GM18873 (cell line): ENCODE measurements at regions not wholly inside any gene's neighbourhood (a gene's known extent, or its start where the extent isn't known, plus 50 kb on each side); places are given as distances from the start of the nearest gene placed in this dataset.
A peak's percentile ranks its signal among the peaks of the same experiment; 100 is the strongest.
"Not testable (repeated sequence)": the region's sequence is repeated elsewhere in the genome, so short reads cannot be mapped to it uniquely, and the experiment has no call there.

Source experiments
- ATAC-seq: cut with Tn5 transposase; IDR thresholded peaks from one replicate; pipeline ENCODE4 v1.9.1; 2021; ENCODE audit warnings: mild to moderate bottlenecking, moderate library complexity, moderate number of reproducible peaks; ENCODE audit not compliant: unreplicated experiment, low FRiP score

DNA sequence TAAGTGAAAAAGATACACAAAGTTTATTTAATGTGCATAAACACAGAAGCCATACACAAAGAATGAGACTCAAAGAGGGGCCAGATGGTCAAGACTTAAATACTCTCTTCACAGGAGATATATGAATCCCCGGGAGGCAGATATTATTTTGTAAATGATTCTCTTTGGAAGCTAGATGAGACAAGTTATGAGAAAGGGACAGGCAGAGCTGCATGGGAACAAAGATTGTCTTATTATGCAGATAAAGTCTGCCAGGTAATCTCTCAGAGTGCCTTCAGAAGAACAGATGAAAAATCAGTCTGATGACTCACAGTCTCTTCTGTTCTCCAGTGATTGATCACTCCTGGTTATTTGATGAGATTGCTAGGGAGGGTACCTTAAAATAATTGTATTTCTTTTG lies 89.0 kb downstream of the NAF1 start:
- no peak for ATAC-seq

DNA sequence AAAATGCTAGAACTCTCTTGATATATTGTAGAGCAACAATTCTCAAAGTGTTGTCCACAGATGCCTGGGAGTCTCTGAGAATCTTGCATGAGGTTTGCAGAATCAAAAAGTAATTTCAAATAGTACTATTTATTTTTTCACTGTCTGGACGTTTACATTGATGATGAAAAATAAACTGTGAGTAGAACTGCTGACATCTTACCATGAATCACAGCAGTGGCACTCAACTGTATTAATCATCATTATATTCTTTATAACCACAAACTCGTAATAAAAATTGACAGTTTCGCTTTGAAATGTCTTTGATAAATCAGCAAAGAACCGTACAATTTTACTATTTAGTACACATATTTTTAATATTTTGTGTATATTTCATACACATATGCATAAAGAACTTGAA lies 94.5 kb downstream of the NAF1 start:
- ATAC-seq: no peak

DNA sequence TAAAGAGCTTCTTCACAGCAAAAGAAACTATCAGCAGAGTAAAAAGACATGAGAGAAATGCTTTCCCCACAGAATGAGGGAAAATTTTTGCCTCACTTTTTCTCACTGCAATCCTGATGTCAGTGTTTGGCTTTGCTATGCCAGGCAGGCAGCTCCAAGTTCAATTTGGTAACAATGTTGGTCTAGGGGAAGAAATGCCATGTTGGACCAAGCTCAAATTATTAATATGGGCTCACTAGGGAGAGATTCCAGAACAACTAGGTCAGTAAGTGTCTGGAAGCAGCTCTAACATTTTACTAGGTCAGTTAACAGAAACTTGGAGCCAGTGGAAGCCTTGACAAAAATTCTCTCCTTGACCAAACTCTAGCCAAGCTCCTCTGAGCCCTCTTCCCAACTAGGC lies 95.4 kb downstream of the NAF1 start:
- ATAC-seq: no peak

DNA sequence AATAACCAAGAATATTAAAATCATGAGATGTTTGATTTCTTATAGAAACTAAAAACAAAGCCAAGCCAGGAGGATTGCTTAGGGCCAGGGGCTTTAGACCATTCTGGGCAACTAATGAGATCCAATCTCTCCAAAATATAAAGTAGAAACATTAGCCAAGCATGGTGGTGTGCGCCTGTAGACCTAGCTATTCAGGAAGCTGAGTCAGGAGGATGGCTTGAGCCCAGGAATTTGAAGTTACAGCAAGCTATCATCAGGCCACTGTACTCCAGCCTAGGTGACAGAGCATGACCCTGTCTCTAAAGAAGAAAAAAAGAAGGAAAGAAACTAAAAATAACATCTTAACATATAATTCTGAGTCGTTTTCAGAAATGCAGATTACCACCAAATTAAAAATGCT lies 96.7 kb downstream of the NAF1 start:
- no peak for ATAC-seq

DNA sequence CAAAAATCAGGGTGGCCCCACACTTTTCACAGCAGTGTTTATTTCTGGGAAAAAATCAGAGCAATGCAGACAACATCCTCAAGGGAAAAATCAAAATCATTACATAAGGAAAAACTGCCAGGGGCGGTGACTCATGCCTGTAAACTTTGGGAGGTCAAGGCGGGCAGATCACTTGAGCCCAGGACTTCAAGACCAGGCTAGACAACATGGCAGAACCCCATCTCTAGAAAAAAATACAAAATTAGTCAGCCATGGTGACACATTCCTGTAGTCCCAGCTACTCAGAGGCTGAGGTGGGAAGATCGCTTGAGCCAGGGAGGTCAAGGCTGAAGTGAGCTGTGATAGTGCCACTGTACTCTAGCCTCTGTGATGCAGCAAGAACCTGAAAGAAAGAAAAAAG lies 102.8 kb downstream of the NAF1 start:
- no peak for ATAC-seq

DNA sequence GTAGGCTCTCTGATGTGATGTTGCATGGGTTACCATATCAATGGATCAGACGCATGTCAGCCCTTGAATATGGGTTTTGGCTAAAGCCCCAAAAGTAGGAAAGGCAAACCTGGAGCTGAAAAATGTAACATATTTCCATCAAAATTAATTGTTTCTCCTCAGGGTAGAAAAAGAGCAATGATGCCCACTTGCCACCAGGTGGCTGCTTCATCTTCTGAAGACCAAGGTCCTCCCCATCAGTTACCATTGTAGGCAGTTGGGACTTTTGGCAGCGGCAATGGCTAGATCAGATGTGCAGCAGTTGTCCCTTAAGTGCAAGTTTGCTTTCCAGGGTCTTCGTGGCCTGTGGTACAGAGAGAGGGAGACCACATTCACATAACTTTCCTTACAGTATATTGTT lies 118.2 kb downstream of the NAF1 start:
- no peak for ATAC-seq

DNA sequence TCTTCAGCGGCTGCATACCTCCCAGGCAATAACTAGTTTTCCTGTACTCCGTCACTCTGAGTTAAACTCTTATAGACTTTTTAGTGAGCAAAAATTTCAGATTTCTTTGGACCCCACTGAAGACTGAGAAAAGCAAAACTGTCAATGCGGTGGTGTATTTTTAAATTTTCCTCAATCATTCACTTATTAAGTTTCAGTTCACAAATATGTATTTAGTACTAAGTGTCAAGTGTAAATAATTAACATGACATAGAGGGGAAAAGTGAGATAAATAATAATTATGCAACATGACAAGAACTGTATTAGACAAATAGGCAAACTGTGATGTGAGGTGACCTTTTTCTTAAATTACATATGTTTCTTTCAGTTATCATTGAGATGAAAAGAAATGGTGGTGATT lies 124.4 kb downstream of the NAF1 start:
- peak; percentile 72 for ATAC-seq

DNA sequence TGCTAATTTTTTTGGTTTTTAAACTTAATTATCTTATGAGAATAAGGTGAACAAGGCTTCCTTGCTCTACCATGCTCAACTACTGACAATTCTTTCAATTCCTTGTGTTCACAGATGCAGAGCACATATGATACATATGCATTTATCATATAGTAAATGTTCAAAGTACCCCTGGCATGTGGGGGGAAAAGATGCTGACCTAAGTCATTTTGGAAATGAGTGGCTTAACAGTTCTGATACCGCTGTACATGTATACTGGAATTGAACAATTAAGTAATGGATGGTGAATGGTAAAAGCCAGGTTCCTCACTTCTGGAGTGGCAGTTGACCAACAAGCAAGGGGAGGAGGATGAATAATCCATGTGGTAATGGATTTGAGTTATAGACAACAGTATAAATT lies 149.6 kb downstream of the NAF1 start:
- ATAC-seq: no peak

DNA sequence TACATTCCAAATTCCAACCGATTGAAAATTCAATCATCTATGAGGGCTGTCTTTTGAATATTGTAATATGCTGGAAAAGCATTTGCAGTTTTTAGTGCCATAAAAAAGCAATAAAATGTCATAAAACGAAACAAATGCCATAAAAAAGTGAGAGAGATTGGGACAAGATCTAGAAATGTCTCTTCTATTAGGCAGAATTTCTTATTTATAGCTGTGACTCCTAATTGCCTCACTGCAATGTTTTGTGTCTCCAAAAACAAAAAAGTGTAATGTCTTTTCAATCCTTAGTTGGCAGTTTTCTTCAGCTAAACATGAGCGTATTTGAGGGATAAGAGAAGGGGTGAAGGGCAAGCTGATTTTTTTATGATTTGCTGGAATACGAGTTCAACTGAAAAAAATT lies 153.9 kb downstream of the NAF1 start:
- ATAC-seq: no peak

DNA sequence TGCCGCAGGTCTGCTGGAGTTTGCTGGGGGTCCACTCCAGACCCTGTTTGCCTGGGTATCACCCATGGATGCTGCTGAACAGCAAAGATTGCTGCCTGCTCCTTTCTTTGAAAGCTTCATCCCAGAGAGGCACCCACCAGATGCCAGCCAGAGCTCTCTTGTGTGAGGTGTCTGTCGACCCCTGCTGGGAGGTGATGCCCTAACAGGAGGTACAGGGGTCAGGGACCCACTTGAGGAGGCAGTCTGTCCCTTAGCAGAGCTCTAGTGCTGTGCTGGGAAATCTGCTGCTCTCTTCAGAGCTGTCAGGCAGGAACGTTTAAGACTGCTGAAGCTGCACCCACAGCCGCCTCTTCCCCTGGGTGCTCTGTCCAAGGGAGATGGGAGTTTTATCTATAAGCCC lies 162.7 kb downstream of the NAF1 start:
- ATAC-seq: no peak

DNA sequence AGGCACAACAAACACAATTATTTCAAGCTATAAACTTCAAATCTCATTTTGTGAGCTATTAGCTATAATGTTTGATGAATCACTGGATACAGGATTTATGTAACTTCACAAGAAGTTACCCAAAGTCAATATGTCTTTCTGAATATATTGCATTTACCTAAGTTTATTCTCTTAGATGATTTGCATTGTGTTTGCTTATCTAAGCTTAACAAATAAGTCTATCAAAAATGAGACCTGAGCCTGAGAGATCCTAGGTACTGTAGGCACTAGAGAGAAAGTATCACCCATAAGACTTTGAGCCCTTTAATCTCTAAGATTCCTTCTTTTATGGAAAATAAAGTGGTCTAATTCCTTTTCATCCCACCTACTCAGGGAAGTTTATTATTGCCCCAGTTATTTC lies 178.2 kb downstream of the NAF1 start:
- no peak for ATAC-seq

DNA sequence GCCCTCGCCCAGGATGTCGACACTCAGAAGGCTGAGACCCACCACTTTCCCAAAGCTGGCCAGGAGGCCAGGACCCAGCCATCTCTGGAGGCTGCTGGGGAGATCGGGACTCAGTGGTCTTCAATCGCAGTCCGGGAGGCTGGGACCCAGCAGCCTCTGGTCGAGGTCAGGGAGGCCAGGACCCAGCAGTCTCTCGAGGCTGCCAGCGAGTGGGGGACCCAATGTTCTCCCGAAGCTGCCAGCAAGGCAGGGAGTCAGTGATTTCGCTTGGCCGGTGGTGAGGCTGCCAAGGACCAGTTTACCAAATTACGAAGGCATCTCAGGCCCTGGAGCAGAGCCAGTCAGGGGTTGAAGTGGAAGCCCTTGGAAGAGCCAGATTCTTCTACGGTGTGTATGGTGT lies 181.6 kb downstream of the NAF1 start:
- no peak for ATAC-seq

DNA sequence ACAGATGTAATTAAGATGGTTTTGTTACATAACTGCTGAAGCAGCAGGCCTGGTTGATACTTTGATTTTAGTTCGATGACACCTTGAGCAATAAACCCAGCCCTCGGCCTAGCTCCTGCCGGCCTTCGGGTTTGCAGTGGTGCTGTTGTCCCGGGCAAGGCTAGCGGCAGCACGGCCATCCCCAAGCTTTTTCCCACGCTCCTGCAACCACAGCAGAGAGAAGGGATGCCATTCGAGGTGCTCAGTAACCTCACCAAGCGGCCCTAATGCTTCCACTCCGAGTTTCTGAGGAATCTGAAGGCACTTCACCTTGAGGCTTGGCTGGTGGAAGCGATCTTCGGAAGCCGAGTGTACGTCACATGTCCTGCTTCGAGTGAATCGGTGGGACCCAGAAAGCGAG lies 182.1 kb downstream of the NAF1 start:
- no peak for ATAC-seq

DNA sequence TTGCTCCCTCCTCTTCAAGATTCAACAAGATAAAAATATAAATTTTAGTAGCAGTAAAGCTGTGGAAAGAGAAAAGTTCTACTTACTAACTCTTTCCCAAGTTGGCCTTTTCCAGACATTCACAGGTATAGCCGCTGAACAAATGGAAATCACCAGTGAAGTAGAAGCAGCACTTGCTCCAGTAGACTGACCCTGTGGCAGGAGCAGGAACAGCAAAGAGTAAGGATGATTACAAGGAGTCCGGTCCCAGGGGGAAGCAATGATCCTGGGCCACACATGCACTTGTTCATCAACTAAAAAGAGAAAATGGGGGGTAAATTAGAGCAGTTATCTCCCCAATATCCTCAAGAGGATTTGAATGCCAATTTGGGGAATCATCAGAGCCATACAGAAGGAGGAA lies 184.9 kb downstream of the NAF1 start:
- ATAC-seq: no peak

DNA sequence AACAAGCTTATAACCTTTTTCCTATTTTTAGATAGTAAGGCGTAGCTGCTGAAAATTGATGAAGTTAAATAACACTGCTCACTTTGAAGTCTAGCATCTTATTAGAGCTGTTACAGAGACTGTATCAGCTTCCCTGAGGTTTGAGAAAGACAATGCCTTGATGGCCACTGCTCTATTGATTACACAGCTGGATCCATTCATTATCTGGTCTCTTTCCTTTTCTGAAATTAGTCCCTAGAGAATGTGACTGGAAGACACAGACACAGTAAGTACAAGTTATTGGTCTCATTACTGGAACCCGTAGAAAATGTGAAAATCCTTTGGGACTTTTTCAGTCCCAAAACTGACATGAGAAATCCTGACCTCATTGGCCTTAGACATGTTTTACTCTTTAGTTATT lies 188.3 kb downstream of the NAF1 start:
- ATAC-seq: no peak

DNA sequence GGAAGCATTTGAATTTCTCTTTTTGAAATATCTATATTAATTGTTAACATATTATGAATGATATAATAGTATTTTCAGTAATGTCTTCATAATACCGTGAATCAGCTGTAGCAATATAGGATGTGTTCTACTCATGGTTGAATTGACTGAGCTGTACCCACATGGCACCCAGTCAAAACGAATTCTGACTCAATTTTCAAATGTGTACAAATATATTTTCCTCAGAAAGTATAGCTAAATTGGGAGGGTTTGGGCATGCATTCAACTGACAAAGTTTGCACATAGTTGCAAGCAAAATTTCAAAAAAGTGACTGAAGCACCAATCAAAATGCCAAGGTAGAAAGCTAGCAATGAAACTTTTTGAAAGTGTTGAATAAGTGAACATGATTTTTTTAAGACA lies 188.9 kb downstream of the NAF1 start:
- ATAC-seq: no peak

DNA sequence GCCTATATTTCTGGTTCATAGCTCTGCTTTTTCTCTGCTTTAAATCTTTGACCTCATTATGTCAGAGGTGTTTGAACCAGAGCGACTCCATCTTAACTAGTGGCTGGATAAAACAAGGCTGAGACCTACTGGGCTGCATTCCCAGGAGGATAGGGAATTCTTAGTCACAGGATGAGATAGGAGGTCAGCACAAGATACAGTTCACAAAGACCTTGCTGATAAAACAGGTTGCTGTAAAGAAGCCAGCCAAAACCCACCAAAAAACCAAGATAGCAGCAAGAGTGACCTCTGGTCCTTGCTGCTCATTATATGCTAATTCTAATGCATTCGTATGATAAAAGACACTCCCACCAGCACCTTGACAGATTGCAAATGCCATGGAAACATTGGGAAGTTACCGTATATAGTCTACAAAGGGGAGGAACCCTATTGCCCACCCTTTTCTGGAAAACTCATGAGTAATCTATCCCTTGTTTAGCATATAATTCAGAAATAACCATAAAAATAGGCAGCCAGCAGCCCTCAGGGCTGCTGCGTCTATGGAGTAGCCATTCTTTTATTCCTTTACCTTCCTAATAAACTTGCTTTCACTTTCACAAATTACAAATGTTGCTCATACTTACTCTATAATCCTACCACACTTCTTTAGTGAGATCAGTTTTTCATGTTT lies 193.9 kb downstream of the NAF1 start:
- no peak for ATAC-seq

DNA sequence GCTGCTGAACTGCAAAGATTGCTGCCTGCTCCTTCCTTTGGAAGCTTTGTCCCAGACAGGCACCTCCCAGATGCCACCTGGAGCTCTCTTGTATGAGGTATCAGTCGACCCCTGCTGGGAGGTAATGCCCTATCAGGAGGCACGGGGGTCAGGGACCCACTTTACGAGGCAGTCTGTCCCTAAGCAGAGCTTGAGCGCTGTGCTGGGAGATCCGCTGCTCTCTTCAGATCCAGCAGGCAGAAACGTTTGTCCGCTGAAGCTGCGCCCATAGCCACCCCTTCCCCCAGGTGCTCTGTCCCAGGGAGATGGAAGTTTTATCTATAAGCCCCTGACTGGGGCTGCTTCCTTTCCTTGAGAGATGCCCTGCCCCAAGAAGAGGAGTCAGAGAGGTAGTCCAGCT lies 197.5 kb downstream of the NAF1 start:
- ATAC-seq: no peak

DNA sequence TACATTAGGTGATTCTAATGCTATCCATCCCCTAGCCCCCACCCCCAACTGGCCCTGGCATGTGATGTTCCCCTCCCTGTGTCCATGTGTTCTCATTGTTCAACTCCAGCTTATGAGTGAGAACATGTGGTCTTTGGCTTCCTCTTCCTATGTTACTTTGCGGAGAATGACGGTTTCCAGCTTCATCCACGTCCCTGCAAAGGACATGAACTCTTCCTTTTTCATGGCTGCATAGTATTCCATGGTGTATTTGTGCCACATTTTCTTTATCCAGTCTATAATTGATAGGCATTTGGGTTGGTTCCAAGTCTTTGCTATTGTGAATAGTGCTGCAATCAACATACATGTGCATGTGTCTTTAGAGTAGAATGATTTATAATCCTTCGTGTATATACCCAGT lies 200.7 kb downstream of the NAF1 start:
- ATAC-seq: not testable (repeated sequence)

DNA sequence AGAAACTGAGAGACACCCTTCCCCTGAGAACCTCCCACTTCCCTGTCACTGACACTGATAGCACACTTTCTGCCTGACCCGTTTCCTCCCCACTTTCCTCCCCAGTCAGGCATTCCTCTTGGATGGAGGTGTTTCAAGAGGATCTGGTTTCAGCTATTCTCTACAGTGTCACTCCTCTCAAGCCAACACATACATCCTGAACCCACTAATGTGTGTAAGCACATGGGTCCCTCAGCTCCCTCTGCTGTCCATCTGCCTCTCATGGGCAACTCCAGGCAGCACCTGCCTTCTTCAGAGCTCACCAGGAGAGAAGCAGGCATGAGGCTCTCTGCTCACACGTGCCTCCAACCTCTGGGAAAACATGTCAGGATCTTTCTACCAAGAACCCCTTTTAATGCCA lies 207.6 kb downstream of the NAF1 start:
- no peak for ATAC-seq

DNA sequence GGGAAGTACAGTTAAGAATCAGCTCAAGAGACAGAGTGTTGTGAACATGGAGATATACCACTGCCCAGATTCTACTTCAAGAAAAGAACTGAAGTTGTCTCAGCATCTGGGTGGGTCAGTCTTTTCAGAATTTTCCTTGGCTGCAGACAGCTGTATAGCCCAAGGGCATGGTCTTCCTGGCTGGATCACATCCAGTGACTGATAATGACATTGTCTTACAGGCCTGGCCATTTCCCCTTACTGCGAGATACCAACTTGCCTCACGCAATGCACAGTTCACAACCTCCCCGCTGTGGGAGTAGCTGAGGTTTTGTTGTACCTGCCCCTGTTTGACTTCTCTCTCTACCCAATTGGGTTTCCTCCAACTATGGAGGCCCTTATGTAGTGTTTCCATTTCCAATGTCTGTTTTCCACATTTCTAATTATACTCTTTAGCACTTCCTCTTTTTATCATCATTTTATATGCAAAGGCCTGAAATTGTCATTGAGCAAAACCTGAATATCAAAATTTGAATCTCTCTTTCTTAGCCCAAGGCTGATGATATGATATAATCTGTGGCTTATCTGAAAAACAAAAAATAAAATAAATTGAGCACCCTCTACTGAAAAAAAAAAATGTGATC lies 209.1 kb downstream of the NAF1 start:
- no peak for ATAC-seq

DNA sequence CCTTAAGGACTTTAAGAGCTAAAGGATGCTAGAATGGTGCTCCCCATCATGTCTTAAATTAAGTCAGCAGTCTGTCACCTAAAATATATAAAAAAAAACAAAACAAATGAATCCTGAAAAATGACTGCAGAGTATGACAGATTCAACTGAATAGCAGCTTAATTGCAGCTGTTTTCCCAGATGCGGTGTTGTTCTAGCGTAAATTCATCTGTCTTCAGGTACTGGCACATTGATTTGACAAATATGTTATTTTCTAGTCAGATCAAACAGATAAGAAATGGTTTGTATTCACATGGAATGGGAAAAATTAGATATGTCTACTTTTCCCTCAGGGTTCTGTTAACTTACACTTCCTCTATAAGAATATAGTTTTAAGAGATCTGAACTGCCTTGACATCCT lies 211.7 kb downstream of the NAF1 start:
- no peak for ATAC-seq

DNA sequence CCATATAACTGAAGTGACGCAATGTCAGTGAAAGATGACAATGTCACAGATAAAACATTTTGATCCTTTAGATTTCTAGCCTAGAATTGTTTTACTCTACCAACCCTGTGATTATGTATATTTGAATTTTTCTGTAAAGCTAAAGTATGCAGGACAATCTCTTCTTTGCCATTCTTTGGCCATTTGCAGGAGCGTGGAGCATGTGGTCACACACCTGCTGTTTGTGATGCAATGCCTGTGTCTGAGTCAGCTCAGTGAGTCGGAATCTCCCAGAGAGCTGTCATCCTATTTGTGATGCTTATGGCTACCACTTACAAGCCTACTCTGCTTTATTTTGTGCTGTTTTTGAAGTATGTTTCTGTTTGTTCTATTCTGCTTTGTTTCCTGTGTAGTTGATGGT lies 214.5 kb downstream of the NAF1 start:
- ATAC-seq: no peak
